AG09309 (cell line): ENCODE measurements at regions not wholly inside any gene's neighbourhood (a gene's known extent, or its start where the extent isn't known, plus 50 kb on each side); places are given as distances from the start of the nearest gene placed in this dataset.
A peak's percentile ranks its signal among the peaks of the same experiment; 100 is the strongest.

Experiments
- DNase-seq: peaks from one replicate; pipeline ENCODE4 v3.0.0-alpha.2; 2010; ENCODE audit warnings: low read depth
- H3K4me3 ChIP-seq: 2 replicates; pipeline ENCODE4 v1.5.1; 2011; ENCODE audit warnings: mild to moderate bottlenecking, low read depth, low read length, moderate library complexity; ENCODE audit not compliant: control insufficient read depth
- TF ChIP-seq, protein P1 (sequence below): IDR thresholded peaks from 2 replicates; pipeline ENCODE4 v1.5.1; 2011; ENCODE audit warnings: mild to moderate bottlenecking, low read depth, low read length, inconsistent platforms; ENCODE audit not compliant: insufficient read depth, control insufficient read depth; ENCODE audit errors: missing control alignments

DNA sequence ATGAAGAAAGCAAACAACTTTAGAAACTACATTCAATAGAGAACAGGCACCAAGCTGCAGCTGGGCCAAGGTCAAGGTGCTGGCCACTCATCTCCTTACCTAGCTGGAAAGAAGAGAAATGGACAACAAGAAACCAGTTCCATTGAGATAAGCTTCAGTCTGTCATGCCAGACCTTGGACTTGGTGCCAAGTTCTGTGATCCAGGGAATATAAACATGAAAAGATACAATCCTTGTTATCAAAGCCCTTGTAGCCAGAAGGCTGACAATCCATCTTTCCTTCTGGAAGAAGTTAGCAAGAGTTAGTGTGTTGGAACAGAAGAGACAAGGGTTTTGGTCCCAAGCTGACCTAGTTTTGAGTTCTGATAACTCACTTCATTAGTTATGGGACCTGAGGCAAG lies 227.5 kb downstream of the ACTL7B start:
- no peak overlapping the region for H3K4me3 ChIP-seq
- DNase-seq: no peak
- TF ChIP-seq, protein P1, sequence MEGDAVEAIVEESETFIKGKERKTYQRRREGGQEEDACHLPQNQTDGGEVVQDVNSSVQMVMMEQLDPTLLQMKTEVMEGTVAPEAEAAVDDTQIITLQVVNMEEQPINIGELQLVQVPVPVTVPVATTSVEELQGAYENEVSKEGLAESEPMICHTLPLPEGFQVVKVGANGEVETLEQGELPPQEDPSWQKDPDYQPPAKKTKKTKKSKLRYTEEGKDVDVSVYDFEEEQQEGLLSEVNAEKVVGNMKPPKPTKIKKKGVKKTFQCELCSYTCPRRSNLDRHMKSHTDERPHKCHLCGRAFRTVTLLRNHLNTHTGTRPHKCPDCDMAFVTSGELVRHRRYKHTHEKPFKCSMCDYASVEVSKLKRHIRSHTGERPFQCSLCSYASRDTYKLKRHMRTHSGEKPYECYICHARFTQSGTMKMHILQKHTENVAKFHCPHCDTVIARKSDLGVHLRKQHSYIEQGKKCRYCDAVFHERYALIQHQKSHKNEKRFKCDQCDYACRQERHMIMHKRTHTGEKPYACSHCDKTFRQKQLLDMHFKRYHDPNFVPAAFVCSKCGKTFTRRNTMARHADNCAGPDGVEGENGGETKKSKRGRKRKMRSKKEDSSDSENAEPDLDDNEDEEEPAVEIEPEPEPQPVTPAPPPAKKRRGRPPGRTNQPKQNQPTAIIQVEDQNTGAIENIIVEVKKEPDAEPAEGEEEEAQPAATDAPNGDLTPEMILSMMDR: no peak

DNA sequence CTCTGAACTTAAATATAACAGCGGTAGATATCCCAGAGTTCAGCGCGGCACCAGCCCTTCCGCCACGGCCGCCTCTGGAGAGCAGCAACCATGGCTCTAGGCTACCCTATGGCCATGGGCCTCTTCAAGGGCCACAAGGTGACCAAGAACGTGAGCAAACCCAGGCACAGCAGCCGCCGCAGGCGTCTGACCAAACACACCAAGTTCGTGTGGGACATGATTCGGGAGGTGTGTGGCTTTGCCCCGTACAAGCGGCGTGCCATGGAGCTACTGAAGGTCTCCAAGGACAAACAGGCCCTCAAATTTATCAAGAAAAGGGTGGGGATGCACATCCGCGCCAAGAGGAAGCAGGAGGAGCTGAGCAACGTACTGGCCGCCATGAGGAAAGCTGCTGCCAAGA lies 229.0 kb downstream of the ACTL7B start:
- no peak for DNase-seq
- TF ChIP-seq, protein P1: no peak
- H3K4me3 ChIP-seq: no peak overlapping the region

DNA sequence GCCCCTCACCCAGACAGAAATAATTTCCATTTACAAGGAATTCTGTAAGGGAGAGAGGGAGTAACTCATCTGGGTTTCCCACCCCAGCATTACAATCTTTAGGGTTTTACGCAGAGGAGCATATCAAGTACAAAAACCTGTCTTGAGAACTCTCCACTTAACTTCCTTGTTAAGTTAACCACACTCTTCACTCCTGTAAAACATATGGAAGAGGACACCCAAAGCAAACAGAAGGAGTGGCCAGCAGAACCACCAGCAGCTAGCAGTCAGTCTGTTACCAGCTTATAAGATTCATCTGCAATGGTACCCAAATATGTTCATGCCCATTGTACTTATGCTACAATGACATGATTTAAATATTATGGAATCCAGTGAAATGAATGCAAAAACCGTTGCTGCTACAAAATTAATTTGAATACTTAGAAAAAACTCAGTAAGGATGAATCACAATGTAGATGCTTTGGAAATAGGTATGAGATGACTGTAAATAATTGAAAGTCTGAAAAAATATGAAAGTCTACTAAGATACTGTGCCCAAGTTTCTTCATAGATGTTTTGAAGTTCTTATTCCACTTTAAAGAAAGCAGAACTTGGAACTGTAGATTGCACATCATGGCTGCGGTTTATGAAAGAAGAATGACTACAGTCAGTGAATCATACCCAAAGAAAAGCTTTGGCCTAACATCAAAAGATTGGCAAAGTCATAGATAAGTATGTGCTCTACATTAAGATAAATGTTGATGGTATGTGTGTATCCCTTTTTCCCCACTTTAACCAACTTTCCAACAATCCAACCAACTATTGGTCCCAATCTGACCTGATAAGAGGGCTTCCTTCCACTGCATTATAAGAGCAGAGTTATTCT lies 233.6 kb downstream of the ACTL7B start:
- H3K4me3 ChIP-seq: no peak overlapping the region
- peak; percentile 73 for DNase-seq
- TF ChIP-seq, protein P1: no peak

DNA sequence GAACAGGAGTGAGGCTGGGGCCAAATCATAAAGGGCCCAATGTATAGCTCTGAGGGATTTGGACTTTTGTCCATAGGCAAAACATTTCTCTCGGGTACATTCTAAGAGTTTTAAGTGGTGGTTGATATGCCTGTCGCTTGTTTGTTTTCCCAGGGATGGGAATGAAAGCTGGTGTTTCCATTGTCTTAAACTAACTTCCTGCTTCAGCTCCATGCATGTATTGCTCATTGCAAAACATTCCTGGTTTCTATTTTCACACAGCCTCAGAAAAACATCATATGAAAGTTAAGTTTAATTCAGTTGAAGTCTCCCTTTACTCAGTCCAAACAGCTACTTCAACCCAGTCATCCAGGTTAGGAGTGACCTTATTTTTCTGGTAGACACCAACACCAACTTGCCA lies 235.0 kb downstream of the ACTL7B start:
- TF ChIP-seq, protein P1: no peak
- no peak overlapping the region for H3K4me3 ChIP-seq
- DNase-seq: no peak

DNA sequence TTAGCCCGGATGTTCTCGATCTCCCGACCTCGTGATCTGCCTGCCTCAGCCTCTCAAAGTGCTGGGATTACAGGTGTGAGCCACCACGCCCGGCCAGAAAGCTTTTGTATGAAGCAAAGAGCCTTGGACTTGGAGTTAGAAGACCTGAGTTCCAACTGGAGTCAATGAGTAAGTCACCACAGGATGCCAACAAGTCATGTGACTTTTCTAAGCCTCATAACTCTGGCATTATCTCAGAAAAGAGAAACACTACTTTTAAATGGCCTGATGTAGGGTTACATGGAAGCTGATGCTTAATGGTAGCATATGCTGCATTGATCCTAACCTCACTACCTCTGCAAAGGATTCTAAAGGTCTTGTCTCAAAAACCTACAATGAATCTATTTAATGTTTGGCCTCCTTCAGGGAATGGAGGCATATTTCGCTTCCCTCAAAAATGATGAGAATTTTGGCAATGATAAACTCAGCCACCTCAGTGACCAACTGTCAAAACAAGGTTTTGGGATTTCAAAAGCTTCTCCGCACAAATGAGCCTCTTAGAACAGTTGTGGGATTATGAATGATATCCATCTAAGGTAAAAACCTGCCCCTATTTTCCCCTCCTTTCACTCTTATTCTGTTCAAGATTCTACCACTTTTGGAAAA lies 236.8 kb downstream of the ACTL7B start:
- DNase-seq: no peak
- no peak overlapping the region for H3K4me3 ChIP-seq
- TF ChIP-seq, protein P1: no peak

DNA sequence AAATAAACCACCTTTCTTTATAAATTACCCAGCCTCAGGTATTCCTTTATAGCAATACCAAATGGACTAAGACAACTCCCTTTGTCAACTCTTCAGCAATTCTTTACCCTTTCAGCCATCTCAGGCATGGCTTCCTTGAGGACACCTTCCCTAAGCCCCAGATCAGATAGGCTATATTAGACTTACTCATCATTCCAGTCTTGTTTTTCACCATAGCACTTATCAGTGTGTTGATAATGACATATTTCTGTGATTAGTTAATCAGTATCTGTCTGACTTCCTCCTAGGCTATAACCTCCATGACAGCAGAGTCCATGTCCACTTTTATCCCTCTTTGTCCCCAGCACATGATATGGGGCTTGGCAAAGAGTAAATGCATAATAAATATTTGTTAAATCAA lies 238.1 kb downstream of the ACTL7B start:
- TF ChIP-seq, protein P1: no peak
- no peak overlapping the region for H3K4me3 ChIP-seq
- DNase-seq: no peak

DNA sequence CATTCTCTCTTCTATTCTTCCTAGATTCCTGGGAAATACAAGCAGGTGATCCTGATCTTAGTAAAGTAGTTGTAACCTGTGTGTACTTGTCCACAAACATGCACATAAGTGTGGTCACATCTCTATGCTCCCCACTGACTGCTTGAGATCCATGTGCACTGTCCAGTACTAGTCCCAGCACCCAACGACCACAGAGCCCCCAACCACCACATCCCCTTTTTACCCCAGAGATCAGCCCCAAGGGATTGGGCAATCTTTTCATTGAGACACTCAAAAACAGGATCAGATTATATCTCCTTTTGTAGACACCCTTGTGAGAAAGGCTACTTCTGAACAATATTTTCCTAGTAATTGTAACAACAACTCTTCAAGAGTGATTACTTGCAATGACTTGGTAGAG lies 240.6 kb downstream of the ACTL7B start:
- DNase-seq: no peak
- TF ChIP-seq, protein P1: no peak

More for the DNA sequence above, 240.6 kb downstream of the ACTL7B start:
- H3K4me3 ChIP-seq: no peak overlapping the region
